ENCODE measurements at regions not wholly inside any gene's neighbourhood (a gene's known extent, or its start where the extent isn't known, plus 50 kb on each side); places are given as distances from the start of the nearest gene placed in this dataset.
"Not testable (repeated sequence)": the region's sequence is repeated elsewhere in the genome, so short reads cannot be mapped to it uniquely, and the experiment has no call there.

- DNase-seq: no peak
Measured at GRCh38 chr6:40139447-40139846, 205.2 kb upstream of the MOCS1 start.

GRCh38 chr6:40138273-40138720, 204.0 kb upstream of the MOCS1 start:
- DNase-seq: no peak

- no peak for DNase-seq
Measured at GRCh38 chr6:40135491-40136072, 201.3 kb upstream of the MOCS1 start.

GRCh38 chr6:40133981-40134380, 199.7 kb upstream of the MOCS1 start:
- DNase-seq: not testable (repeated sequence)

GRCh38 chr6:40131675-40132074, 197.4 kb upstream of the MOCS1 start:
- no peak for DNase-seq

GRCh38 chr6:40128127-40128526, 193.9 kb upstream of the MOCS1 start:
- no peak for DNase-seq

GRCh38 chr6:40125680-40126394, 191.6 kb upstream of the MOCS1 start:
- no peak for DNase-seq

GRCh38 chr6:40124924-40125323, 190.7 kb upstream of the MOCS1 start:
- DNase-seq: no peak

GRCh38 chr6:40116832-40117231, 182.6 kb upstream of the MOCS1 start:
- no peak for DNase-seq

- no peak for DNase-seq
Measured at GRCh38 chr6:40112350-40112749, 178.1 kb upstream of the MOCS1 start.

- DNase-seq: no peak
Measured at GRCh38 chr6:40108736-40109135, 174.5 kb upstream of the MOCS1 start.

GRCh38 chr6:40106840-40107239, 172.6 kb upstream of the MOCS1 start:
- no peak for DNase-seq

GRCh38 chr6:40098774-40099173, 164.5 kb upstream of the MOCS1 start:
- DNase-seq: no peak

GRCh38 chr6:40097590-40097989, 163.3 kb upstream of the MOCS1 start:
- DNase-seq: no peak

- no peak for DNase-seq
Measured at GRCh38 chr6:40083141-40083920, 149.1 kb upstream of the MOCS1 start.

- DNase-seq: no peak
Measured at GRCh38 chr6:40082278-40083043, 148.2 kb upstream of the MOCS1 start.

GRCh38 chr6:40077736-40078135, 143.5 kb upstream of the MOCS1 start:
- DNase-seq: no peak

- no peak for DNase-seq
Measured at GRCh38 chr6:40077315-40077714, 143.1 kb upstream of the MOCS1 start.

GRCh38 chr6:40075056-40075590, 140.9 kb upstream of the MOCS1 start:
- no peak for DNase-seq

- DNase-seq: no peak
Measured at GRCh38 chr6:40074306-40075055, 140.2 kb upstream of the MOCS1 start.

- no peak for DNase-seq
Measured at GRCh38 chr6:40066372-40066771, 132.1 kb upstream of the MOCS1 start.

GRCh38 chr6:40056865-40057264, 122.6 kb upstream of the MOCS1 start:
- DNase-seq: no peak
